ENCODE measurements at regions not wholly inside any gene's neighbourhood (a gene's known extent, or its start where the extent isn't known, plus 50 kb on each side); places are given as distances from the start of the nearest gene placed in this dataset.

DNA sequence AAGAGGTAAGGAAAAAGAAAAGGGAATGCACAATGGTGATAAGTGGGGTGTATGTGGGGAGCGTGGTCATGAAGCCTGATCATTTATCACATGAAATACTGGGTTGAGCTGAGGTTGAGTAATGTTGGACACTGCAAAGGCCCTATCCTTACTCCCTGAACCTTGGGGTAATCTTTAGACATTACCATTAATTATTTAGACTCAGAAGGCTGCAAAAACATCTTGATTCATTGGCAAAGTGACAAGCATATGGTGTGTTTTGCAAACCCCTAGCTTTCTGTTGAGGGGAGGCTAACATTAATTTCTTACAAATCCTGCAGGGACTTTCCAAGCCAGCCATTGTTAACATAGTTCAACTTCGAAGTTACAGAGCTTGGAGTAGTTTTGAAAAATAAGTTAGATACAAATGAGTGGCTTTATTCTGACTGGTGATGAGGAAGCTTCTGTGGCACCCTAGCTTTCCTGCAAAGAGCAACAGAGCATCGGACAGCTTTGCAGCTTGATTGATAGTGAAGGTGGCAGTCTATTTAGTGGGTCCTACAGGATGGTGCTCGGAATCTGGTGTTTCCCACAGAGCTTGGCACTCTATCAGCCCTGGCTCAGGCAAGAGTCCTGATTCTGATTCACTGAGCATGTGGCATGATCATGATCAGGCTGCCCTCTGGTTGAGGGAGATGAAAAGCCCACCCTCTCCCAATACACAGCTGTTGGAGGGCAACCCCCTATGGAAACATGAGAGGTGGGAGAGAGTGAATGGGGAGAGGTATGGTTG is 153.7 kb upstream of the NPVF start:
- H3K4me1 ChIP-seq (replicated peaks; ENCODE audit: insufficient read depth) = no peaks in the 10 kb centered on the region
- intact Hi-C loops (cut with micrococcal nuclease; ENCODE audit: unreplicated experiment) = no loop called here
- H3K9me3 ChIP-seq (ENCODE audit: insufficient read depth, low read depth) = no peaks in the 10 kb centered on the region
- ChIA-PET CTCF (no interaction called here), POLR2A (ENCODE audit: unreplicated experiment) (no interaction called here)
- H3K4me2 ChIP-seq = no peak overlapping the region
- H3F3A ChIP-seq (ENCODE audit: insufficient read depth, low read depth) = no peaks in the 10 kb centered on the region
- 0 out of 2 replicates have a peak, but pooled peaks cover under 1% of the 10 kb centered on the region for H3K9me2 ChIP-seq (ENCODE audit: insufficient read depth)
- H4K20me1 ChIP-seq (ENCODE audit: insufficient read depth) = no peaks in the 10 kb centered on the region
- BruUV-seq (replicated peaks) = no TSS peak
- H2AFZ ChIP-seq = no peak overlapping the region
- no peak overlapping the region for H3K4me3 ChIP-seq
- TF ChIP-seq EZH2 (IDR thresholded peaks at IDR 0.05; ENCODE audit: low read depth) = no peak
- TF ChIP-seq, protein P1, sequence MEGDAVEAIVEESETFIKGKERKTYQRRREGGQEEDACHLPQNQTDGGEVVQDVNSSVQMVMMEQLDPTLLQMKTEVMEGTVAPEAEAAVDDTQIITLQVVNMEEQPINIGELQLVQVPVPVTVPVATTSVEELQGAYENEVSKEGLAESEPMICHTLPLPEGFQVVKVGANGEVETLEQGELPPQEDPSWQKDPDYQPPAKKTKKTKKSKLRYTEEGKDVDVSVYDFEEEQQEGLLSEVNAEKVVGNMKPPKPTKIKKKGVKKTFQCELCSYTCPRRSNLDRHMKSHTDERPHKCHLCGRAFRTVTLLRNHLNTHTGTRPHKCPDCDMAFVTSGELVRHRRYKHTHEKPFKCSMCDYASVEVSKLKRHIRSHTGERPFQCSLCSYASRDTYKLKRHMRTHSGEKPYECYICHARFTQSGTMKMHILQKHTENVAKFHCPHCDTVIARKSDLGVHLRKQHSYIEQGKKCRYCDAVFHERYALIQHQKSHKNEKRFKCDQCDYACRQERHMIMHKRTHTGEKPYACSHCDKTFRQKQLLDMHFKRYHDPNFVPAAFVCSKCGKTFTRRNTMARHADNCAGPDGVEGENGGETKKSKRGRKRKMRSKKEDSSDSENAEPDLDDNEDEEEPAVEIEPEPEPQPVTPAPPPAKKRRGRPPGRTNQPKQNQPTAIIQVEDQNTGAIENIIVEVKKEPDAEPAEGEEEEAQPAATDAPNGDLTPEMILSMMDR (conservative IDR thresholded peaks at IDR 0.05) = no peak
- H3K27me3 ChIP-seq (ENCODE audit: insufficient read depth, low read depth) = peaks cover 41% of the 10 kb centered on the region
- DNase-seq = no peak
- no peaks in the 10 kb centered on the region for H3K79me2 ChIP-seq (ENCODE audit: low read depth)
- no peaks in the 10 kb centered on the region for H3K36me3 ChIP-seq (ENCODE audit: low read depth)
- H3K27ac ChIP-seq = no peak overlapping the region

DNA sequence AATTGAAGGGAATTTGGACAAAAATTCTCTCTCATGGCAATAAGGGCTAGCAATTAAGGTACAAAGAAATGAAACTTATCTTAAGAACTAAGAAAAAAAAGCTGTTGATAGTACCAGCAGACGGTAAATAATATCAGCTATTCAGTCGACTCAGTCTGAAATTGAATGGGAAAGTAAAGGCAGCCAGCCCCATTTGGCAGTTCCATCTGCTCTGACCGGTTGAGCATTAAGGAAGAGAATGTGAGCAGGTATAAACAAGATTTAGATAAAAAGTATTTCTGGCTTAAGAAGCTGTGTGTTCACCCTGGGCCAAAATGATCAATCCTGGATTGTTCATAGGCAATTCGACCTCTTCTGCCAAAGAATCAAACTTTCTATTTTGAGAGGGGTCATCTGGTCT is 154.6 kb upstream of the NPVF start:
- H3K4me2 ChIP-seq = no peak overlapping the region
- no peaks in the 10 kb centered on the region for H3K79me2 ChIP-seq (ENCODE audit: low read depth)
- intact Hi-C loops (cut with micrococcal nuclease; ENCODE audit: unreplicated experiment) = no loop called here
- no TSS peak for BruUV-seq (replicated peaks)
- no peak for DNase-seq
- H3K4me3 ChIP-seq = no peak overlapping the region
- TF ChIP-seq EZH2 (IDR thresholded peaks at IDR 0.05; ENCODE audit: low read depth) = no peak
- TF ChIP-seq, protein P1 (conservative IDR thresholded peaks at IDR 0.05) = no peak
- H3K36me3 ChIP-seq (ENCODE audit: low read depth) = no peaks in the 10 kb centered on the region
- no peaks in the 10 kb centered on the region for H4K20me1 ChIP-seq (ENCODE audit: insufficient read depth)
- H3F3A ChIP-seq (ENCODE audit: insufficient read depth, low read depth) = no peaks in the 10 kb centered on the region
- ChIA-PET CTCF (no interaction called here), POLR2A (ENCODE audit: unreplicated experiment) (no interaction called here)
- H3K27ac ChIP-seq = no peak overlapping the region
- H3K4me1 ChIP-seq (replicated peaks; ENCODE audit: insufficient read depth) = no peaks in the 10 kb centered on the region
- peaks cover 49% of the 10 kb centered on the region for H3K27me3 ChIP-seq (ENCODE audit: insufficient read depth, low read depth)
- H3K9me2 ChIP-seq (ENCODE audit: insufficient read depth) = no peaks in the 10 kb centered on the region
- no peak overlapping the region for H2AFZ ChIP-seq
- no peaks in the 10 kb centered on the region for H3K9me3 ChIP-seq (ENCODE audit: insufficient read depth, low read depth)

GRCh38 chr7:25383402-25383801 is 155.1 kb upstream of the NPVF start:
- Histone ChIP-seq H3K27me3 (ENCODE audit: insufficient read depth, low read depth) (peaks cover 53% of the 10 kb centered on the region), H2AFZ (no peak overlapping the region), H3K36me3 (ENCODE audit: low read depth) (no peaks in the 10 kb centered on the region), H3K4me1 (replicated peaks; ENCODE audit: insufficient read depth) (no peaks in the 10 kb centered on the region), H3K79me2 (ENCODE audit: low read depth) (no peaks in the 10 kb centered on the region), H3K27ac (no peak overlapping the region), H3K9me3 (ENCODE audit: insufficient read depth, low read depth) (no peaks in the 10 kb centered on the region), H3K4me2 (no peak overlapping the region), H4K20me1 (ENCODE audit: insufficient read depth) (no peaks in the 10 kb centered on the region), H3K4me3 (no peak overlapping the region), H3K9me2 (ENCODE audit: insufficient read depth) (no peaks in the 10 kb centered on the region), H3F3A (ENCODE audit: insufficient read depth, low read depth) (no peaks in the 10 kb centered on the region)
- CTCF ChIA-PET = no interaction called here
- intact Hi-C loops (cut with micrococcal nuclease; ENCODE audit: unreplicated experiment) = no loop called here
- DNase-seq = no peak
- TF ChIP-seq, protein P1 (conservative IDR thresholded peaks at IDR 0.05) = no peak
- TF ChIP-seq EZH2 (IDR thresholded peaks at IDR 0.05; ENCODE audit: low read depth) = no peak
- no TSS peak for BruUV-seq (replicated peaks)
- POLR2A ChIA-PET (ENCODE audit: unreplicated experiment) = no interaction called here
